ENCODE measurements at regions not wholly inside any gene's neighbourhood (a gene's known extent, or its start where the extent isn't known, plus 50 kb on each side); places are given as distances from the start of the nearest gene placed in this dataset.

DNA sequence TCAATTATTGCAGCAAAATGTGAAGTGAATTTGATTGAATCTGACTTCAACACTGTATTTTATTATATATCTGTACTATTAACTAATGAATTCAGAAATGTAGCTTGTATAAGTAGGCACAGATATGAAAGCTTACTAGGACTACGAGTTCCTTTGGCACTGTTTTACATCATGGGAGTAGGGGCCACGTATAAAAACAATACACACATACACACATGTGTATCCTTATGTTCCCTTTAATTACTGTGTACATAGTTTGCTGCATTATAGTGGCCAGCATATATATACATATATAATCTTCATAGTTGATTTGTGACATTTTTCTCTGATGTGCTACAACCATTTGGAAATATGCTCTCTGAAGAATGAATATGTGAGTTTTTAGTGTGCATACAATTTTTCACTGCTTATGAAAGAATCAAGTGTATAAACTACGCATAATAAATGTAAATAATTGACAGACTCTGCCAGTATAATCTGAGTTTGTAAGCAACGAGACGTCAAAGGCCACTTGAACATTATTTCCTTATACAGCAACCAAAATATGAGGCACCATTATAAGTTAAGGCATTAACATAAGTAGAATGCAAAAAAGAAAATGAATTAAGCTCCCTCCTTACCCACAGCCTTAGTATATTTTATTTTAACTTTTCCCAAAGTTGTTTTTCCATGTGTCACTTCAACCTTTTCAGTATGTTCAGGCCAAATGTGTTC is 98.1 kb upstream of the GALNT5 start:
- TF ChIP-seq, protein P1, sequence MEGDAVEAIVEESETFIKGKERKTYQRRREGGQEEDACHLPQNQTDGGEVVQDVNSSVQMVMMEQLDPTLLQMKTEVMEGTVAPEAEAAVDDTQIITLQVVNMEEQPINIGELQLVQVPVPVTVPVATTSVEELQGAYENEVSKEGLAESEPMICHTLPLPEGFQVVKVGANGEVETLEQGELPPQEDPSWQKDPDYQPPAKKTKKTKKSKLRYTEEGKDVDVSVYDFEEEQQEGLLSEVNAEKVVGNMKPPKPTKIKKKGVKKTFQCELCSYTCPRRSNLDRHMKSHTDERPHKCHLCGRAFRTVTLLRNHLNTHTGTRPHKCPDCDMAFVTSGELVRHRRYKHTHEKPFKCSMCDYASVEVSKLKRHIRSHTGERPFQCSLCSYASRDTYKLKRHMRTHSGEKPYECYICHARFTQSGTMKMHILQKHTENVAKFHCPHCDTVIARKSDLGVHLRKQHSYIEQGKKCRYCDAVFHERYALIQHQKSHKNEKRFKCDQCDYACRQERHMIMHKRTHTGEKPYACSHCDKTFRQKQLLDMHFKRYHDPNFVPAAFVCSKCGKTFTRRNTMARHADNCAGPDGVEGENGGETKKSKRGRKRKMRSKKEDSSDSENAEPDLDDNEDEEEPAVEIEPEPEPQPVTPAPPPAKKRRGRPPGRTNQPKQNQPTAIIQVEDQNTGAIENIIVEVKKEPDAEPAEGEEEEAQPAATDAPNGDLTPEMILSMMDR (conservative IDR thresholded peaks at IDR 0.05; ENCODE audit: low read depth in 2 of 2), result no peak
- TF ChIP-seq EZH2 (IDR thresholded peaks at IDR 0.05; ENCODE audit: low read depth, unreplicated experiment) (no peak), EZH2phosphoT487 (IDR thresholded peaks at IDR 0.05; ENCODE audit: unreplicated experiment) (no peak), POLR2AphosphoS5 (IDR thresholded peaks at IDR 0.05; ENCODE audit: low read depth) (no peak), CREB1 (CRISPR knock-in tag; IDR thresholded peaks at IDR 0.05; ENCODE audit: low read depth) (no peak), ZNF331 (CRISPR knock-in tag; IDR thresholded peaks at IDR 0.05; ENCODE audit: low read depth) (no peak)
- TF ChIP-seq, protein P2, sequence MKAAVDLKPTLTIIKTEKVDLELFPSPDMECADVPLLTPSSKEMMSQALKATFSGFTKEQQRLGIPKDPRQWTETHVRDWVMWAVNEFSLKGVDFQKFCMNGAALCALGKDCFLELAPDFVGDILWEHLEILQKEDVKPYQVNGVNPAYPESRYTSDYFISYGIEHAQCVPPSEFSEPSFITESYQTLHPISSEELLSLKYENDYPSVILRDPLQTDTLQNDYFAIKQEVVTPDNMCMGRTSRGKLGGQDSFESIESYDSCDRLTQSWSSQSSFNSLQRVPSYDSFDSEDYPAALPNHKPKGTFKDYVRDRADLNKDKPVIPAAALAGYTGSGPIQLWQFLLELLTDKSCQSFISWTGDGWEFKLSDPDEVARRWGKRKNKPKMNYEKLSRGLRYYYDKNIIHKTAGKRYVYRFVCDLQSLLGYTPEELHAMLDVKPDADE (IDR thresholded peaks at IDR 0.05), result no peak
- TF ChIP-seq, protein P3, sequence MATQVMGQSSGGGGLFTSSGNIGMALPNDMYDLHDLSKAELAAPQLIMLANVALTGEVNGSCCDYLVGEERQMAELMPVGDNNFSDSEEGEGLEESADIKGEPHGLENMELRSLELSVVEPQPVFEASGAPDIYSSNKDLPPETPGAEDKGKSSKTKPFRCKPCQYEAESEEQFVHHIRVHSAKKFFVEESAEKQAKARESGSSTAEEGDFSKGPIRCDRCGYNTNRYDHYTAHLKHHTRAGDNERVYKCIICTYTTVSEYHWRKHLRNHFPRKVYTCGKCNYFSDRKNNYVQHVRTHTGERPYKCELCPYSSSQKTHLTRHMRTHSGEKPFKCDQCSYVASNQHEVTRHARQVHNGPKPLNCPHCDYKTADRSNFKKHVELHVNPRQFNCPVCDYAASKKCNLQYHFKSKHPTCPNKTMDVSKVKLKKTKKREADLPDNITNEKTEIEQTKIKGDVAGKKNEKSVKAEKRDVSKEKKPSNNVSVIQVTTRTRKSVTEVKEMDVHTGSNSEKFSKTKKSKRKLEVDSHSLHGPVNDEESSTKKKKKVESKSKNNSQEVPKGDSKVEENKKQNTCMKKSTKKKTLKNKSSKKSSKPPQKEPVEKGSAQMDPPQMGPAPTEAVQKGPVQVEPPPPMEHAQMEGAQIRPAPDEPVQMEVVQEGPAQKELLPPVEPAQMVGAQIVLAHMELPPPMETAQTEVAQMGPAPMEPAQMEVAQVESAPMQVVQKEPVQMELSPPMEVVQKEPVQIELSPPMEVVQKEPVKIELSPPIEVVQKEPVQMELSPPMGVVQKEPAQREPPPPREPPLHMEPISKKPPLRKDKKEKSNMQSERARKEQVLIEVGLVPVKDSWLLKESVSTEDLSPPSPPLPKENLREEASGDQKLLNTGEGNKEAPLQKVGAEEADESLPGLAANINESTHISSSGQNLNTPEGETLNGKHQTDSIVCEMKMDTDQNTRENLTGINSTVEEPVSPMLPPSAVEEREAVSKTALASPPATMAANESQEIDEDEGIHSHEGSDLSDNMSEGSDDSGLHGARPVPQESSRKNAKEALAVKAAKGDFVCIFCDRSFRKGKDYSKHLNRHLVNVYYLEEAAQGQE (IDR thresholded peaks at IDR 0.05; ENCODE audit: unreplicated experiment), result no peak
